ENCODE measurements at regions not wholly inside any gene's neighbourhood (a gene's known extent, or its start where the extent isn't known, plus 50 kb on each side); places are given as distances from the start of the nearest gene placed in this dataset.

- TF ChIP-seq CTCF (IDR thresholded peaks at IDR 0.05), result no peak
- TF ChIP-seq POLR2AphosphoS5 (IDR thresholded peaks at IDR 0.05), result no peak
These were observed 696.8 kb downstream of the OTOL1 start for GRCh38 chr3:162193148-162194095.

All from gastroesophageal sphincter (tissue), 3 donors.